ENCODE measurements at regions not wholly inside any gene's neighbourhood (a gene's known extent, or its start where the extent isn't known, plus 50 kb on each side); places are given as distances from the start of the nearest gene placed in this dataset.

DNA sequence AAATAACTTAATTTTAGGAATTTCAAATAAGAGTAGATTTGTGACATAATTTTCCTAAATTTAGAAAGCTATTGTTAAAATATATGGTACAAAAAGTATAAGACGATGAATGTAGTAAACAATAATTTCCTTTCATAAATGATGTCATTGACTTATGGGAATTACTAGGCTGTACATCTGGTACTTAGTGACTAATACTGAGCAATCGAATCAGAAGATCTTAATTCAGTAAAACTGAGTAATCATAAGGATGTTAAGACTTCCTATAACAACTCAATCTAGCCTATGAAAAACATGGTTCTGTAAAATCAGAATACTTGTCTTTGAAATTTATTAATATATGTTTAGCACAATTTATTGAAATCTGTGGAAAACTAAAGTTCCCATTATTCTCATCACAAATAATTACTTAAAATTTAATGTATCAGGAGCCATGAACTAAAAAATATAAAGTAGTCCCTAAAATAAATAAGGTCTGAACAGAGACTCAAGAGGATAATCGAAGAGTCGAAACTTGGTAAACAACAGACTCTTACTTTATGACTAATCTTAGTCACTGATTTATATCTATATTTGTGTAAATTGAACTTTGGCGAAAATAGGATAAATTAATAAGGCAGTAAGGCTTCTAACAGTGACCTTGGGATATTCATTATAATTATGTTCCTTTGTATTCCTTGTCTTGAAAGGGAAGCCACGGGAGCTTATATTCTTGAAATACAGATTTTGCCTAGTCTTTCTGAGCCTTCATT is 142.1 kb downstream of the HGF start:
- TF ChIP-seq CTCF (IDR thresholded peaks at IDR 0.05) = no peak
- no peak for TF ChIP-seq POLR2A (IDR thresholded peaks at IDR 0.05)
- Histone ChIP-seq H3K9me3 (replicated peaks in 1 of 3) (no peaks in the 10 kb centered on the region), H3K4me3 (no peak overlapping the region), H3K4me1 (replicated peaks in 1 of 2) (no peaks in the 10 kb centered on the region), H3K27me3 (no peaks in the 10 kb centered on the region), H3K36me3 (replicated peaks in 1 of 2) (no peaks in the 10 kb centered on the region), H3K27ac (no peak overlapping the region)
- DNase-seq = no peak
- intact Hi-C loops (cut with DNase I) = no loop called here
- 72 to 75% (median 74%) methylated on average over 6 of the region's 6 CpGs for WGBS, 4 donors

DNA sequence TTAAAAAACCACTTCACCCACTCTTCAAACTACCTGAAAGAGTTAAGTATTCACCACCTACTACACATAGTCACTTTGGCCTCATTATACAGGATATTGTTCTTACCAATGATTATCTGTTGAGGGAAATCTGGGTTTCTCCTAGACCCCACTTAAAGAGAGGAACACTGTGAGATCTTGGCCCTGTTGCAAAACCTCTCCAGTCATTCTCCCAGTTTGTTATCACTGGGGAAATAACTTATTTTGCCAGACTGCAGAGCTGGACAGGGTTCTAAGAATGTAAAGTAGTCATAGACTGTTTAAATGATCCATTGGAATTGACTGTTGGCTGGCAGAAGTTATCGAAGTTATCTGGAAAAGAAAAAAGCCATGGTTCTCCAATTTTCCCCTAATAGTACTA is 143.8 kb downstream of the HGF start:
- no peak for TF ChIP-seq CTCF (IDR thresholded peaks at IDR 0.05)
- TF ChIP-seq POLR2A (IDR thresholded peaks at IDR 0.05) = no peak
- no peaks in the 10 kb centered on the region for H3K36me3 ChIP-seq (replicated peaks in 1 of 2)
- no peaks in the 10 kb centered on the region for H3K4me1 ChIP-seq (replicated peaks in 1 of 2)
- WGBS, 4 donors = 66 to 76% (median 75%) methylated on average over 1 of the region's 1 CpG
- H3K4me3 ChIP-seq = no peak overlapping the region
- DNase-seq = no peak
- H3K9me3 ChIP-seq (replicated peaks in 1 of 3) = no peaks in the 10 kb centered on the region
- no peaks in the 10 kb centered on the region for H3K27me3 ChIP-seq
- intact Hi-C loops (cut with DNase I) = no loop called here
- H3K27ac ChIP-seq = no peak overlapping the region

DNA sequence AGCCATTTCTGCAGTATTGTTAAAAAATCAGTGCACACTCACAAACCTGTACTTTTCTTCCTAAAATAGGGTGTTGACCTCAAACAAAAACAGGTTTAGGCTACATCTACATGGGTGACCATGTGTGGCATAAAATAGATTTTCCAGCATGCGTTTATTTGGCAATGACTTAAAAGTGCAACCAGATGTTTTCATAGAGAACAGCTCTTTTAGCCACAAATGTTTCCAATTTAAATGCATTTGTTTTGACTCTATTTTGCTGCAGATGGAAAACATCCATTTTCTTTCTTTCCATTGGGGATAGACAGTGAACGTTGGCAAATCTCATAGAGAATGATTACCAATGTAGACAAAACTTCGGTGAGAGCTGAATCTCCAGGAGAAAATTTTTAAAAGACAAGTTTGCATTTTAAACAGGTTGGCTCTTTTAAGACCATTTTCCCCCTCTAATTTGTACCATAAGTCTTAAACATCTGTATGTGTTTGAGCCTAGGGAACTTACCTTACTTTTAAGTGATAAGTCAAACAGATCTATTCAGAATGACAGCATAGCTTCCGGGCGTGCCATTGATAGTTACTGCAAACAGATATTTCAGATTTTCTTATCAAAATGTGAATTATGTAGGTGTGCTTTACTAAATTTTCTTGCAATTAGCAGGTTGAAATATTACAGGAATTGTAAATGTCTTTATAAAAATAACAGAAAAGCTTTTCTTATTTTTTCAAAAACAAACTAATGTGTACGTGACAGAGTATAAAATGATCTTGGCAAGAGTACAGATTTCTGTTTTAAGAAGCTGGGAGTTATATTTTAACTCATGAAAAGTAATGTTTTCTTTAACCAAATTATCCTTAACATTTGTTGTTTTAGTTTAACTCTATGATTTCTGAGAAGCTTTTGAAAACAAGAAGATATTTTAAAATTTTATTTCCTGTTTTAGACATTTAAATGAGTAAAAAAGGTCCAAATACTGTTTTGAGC is 144.9 kb downstream of the HGF start:
- Histone ChIP-seq H3K9me3 (replicated peaks in 1 of 3) (no peaks in the 10 kb centered on the region), H3K27ac (no peak overlapping the region), H3K4me1 (replicated peaks in 1 of 2) (no peaks in the 10 kb centered on the region), H3K36me3 (replicated peaks in 1 of 2) (no peaks in the 10 kb centered on the region), H3K4me3 (no peak overlapping the region), H3K27me3 (no peaks in the 10 kb centered on the region)
- DNase-seq = no peak
- WGBS, 4 donors = 71 to 80% (median 73%) methylated on average over 6 of the region's 6 CpGs
- TF ChIP-seq POLR2A (IDR thresholded peaks at IDR 0.05) (no peak), CTCF (IDR thresholded peaks at IDR 0.05) (no peak)
- intact Hi-C loops (cut with DNase I) = no loop called here

DNA sequence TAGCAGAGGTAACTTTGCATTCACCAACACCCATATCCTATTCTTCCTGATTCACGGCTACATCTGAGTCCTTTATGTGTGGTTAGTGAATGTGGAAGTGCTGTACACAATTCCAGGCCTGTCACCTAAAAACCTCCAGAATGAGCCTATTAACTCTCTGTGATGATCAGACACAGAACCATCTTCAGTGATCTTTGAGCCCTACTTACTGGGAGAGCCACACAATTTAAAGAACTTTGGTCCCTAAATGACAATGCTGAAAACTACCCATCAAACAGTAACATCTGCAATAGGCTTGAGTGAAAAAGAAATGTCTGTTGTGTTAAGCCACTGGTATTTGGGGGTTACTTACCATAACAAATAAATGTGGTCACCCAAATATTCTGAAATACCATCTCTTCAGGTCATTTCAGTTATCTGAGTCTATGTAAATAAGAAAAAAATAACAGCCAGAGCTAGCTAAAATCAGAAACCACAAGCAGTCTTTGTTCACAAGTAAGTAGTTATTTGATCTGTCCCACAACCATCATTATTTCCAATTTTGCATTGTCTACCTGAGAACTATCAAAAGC is 145.7 kb downstream of the HGF start:
- H3K9me3 ChIP-seq (replicated peaks in 1 of 3) = no peaks in the 10 kb centered on the region
- no peaks in the 10 kb centered on the region for H3K4me1 ChIP-seq (replicated peaks in 1 of 2)
- 86 to 91% (median 89%) methylated on average over 1 of the region's 1 CpG for WGBS, 4 donors
- no peaks in the 10 kb centered on the region for H3K36me3 ChIP-seq (replicated peaks in 1 of 2)
- H3K4me3 ChIP-seq = no peak overlapping the region
- no peaks in the 10 kb centered on the region for H3K27me3 ChIP-seq
- no peak for TF ChIP-seq CTCF (IDR thresholded peaks at IDR 0.05)
- TF ChIP-seq POLR2A (IDR thresholded peaks at IDR 0.05) = no peak
- intact Hi-C loops (cut with DNase I) = no loop called here
- no peak overlapping the region for H3K27ac ChIP-seq
- DNase-seq = no peak

All from adrenal gland (tissue), 9 donors.